OCI-LY3 (cell line): ENCODE measurements at regions not wholly inside any gene's neighbourhood (a gene's known extent, or its start where the extent isn't known, plus 50 kb on each side); places are given as distances from the start of the nearest gene placed in this dataset.

Source experiments
- H2AFZ ChIP-seq: fragments of 200-600, 300-600 bp; shearing (Covaris generic); 2 replicates; pipeline ENCODE4 v1.6.0; 2014; ENCODE audit warnings: antibody characterized with exemption, low read depth, low read length
- H3K27ac ChIP-seq: fragments of 200-600, 300-600 bp; sonication (generic); 2 replicates; pipeline ENCODE4 v1.5.1; 2014; ENCODE audit warnings: mild to moderate bottlenecking, low read length, moderate library complexity, mixed read lengths
- H3K27me3 ChIP-seq: fragments of 200-600, 300-600 bp; sonication (generic); 2 replicates; pipeline ENCODE4 v1.6.1; 2014; ENCODE audit warnings: low read depth, low read length, mixed read lengths
- H3K36me3 ChIP-seq: fragments of 200-600, 300-600 bp; sonication (generic); replicated peaks from 2 replicates; pipeline ENCODE3; 2014; ENCODE audit warnings: low read depth, low read length, mixed read lengths
- H3K4me1 ChIP-seq: fragments of 300-600, 200-600 bp; sonication (generic); 2 replicates; pipeline ENCODE4 v1.6.1; 2014; ENCODE audit warnings: low read length, mixed read lengths
- H3K4me2 ChIP-seq: fragments of 200-600, 300-600 bp; sonication (generic); 2 replicates; pipeline ENCODE4 v1.6.1; 2014; ENCODE audit warnings: low read length, mixed read lengths
- H3K4me3 ChIP-seq: fragments of 300-600, 200-600 bp; sonication (generic); 2 replicates; pipeline ENCODE4 v1.5.1; 2014; ENCODE audit warnings: antibody characterized with exemption, mild to moderate bottlenecking, low read length, moderate library complexity
- H3K79me2 ChIP-seq: fragments of 300-600, 200-600 bp; shearing (Covaris generic); 2 replicates; pipeline ENCODE4 v1.6.1; 2014; ENCODE audit warnings: mild to moderate bottlenecking, low read length, mixed read lengths
- H3K9ac ChIP-seq: fragments of 300-600, 200-600 bp; shearing (Covaris generic); 2 replicates; pipeline ENCODE4 v1.6.0; 2014; ENCODE audit warnings: mild to moderate bottlenecking, low read length, moderate library complexity
- H3K9me3 ChIP-seq: fragments of 200-600, 300-600 bp; shearing (Covaris generic); 2 replicates; pipeline ENCODE4 v1.6.1; 2014; ENCODE audit warnings: low read length, mixed read lengths; ENCODE audit not compliant: insufficient read depth
- H4K20me1 ChIP-seq: fragments of 200-600, 300-600 bp; sonication (generic); 2 replicates; pipeline ENCODE4 v1.6.1; 2016; ENCODE audit warnings: low read length, mixed read lengths; ENCODE audit not compliant: insufficient read depth
- EZH2phosphoT487 ChIP-seq: fragments of 200-600 bp; shearing (Covaris generic); IDR thresholded peaks from 2 replicates; pipeline ENCODE4 v1.6.1; 2018; ENCODE audit warnings: antibody characterized with exemption, mixed run types, low read depth
- TF ChIP-seq, protein P1 (sequence below): fragments of 200-600, 300-600 bp; sonication (generic); IDR thresholded peaks from 2 replicates; pipeline ENCODE4 v1.5.1; 2014; ENCODE audit warnings: antibody characterized with exemption, low read length, low read depth

DNA sequence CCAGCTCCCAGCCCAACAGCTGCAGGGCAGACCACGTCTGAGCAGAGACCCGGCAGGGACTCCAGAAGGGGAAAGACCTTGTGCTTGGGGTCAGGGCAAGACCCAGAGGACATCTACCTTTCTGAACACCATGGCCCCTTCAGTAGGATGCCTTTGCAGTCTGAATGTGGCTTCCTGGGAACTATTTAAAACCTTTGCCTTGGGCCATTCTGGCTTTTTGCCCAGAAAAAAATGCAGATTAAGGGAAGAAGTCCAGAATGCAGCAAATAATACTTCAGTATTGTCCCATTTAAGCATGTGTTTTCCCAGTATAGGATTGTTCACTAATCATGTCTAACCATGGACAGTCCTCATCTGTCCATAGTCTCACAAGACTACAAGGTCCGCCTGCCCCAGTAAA lies 67.5 kb upstream of the ERCC6L2 start:
- peak overlapping the region; percentile 28 for H3K4me3 ChIP-seq
- no peak overlapping the region for H3K9ac ChIP-seq
- H3K4me2 ChIP-seq = peak overlapping the region; percentile 65

DNA sequence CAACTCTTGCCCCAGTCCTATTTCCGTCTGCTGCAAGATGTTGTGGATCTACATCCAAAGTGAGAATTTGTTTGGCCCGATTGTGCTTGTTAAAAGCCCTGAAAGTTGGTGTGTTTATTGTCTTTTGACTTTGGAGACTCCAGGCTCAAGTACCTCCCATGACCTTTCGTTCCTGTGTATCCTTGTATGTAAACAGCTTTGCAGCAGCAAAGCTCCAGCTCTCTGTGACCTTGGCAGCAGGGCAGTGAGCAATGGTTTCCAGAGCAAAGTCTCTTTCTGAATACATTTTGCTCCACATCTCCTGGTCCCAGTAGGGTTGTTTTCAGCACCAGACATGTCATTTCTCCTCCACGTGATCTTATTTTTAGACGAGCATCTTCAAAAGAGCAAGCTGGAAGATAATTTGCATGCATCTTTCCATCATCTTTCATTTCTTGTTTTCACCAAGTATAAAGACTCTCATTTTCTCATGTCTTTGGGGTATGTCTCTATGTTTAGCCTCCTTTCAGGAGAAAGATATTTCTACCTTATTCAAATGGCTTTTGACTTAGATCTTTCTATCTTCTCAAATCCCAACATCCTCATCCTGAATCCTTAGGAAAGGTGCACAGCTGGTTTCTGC lies 68.1 kb upstream of the ERCC6L2 start:
- Histone ChIP-seq H4K20me1 (no peaks in the 10 kb centered on the region), H3K4me2 (peak overlapping the region; percentile 65), H3K27ac (peak overlapping the region; percentile 46)

More for the DNA sequence above, 67.5 kb upstream of the ERCC6L2 start:
- Histone ChIP-seq H2AFZ (no peak overlapping the region; the same call in 1 of the 2 replicates), H3K36me3 (no peaks in the 10 kb centered on the region), H3K27me3 (no peaks in the 10 kb centered on the region), H3K27ac (peak overlapping the region; percentile 46), H4K20me1 (no peaks in the 10 kb centered on the region), H3K9me3 (no peaks in the 10 kb centered on the region), H3K79me2 (no peaks in the 10 kb centered on the region), H3K4me1 (peaks cover 43% of the 10 kb centered on the region)
- TF ChIP-seq EZH2phosphoT487 = no peak
- TF ChIP-seq, protein P1, sequence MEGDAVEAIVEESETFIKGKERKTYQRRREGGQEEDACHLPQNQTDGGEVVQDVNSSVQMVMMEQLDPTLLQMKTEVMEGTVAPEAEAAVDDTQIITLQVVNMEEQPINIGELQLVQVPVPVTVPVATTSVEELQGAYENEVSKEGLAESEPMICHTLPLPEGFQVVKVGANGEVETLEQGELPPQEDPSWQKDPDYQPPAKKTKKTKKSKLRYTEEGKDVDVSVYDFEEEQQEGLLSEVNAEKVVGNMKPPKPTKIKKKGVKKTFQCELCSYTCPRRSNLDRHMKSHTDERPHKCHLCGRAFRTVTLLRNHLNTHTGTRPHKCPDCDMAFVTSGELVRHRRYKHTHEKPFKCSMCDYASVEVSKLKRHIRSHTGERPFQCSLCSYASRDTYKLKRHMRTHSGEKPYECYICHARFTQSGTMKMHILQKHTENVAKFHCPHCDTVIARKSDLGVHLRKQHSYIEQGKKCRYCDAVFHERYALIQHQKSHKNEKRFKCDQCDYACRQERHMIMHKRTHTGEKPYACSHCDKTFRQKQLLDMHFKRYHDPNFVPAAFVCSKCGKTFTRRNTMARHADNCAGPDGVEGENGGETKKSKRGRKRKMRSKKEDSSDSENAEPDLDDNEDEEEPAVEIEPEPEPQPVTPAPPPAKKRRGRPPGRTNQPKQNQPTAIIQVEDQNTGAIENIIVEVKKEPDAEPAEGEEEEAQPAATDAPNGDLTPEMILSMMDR = no peak

DNA sequence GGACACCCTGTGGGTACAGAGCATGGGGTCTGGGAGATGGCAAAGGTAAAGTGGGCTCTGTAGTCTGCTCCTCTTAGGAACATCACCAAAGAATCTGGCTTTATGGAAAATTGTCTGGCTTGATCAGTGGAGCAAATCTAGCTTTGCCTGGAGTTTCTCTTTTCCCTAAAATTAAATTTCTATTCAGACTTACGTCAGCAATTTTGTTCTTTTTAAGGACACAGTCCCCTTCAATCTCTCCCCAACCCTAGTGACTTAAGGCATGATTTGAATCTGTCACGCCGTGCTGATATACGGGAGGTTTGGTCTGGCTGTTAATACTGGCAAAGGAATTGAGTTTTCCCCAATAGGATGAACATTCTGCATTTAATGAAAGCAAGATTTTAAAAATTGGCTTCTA lies 72.3 kb upstream of the ERCC6L2 start:
- no peak overlapping the region for H2AFZ ChIP-seq
- no peaks in the 10 kb centered on the region for H3K79me2 ChIP-seq
- H3K4me3 ChIP-seq = no peak overlapping the region
- H3K4me2 ChIP-seq = no peak overlapping the region
- no peaks in the 10 kb centered on the region for H3K27me3 ChIP-seq
- H3K27ac ChIP-seq = no peak overlapping the region
- H3K9me3 ChIP-seq = no peaks in the 10 kb centered on the region
- H3K9ac ChIP-seq = no peak overlapping the region
- H3K36me3 ChIP-seq = no peaks in the 10 kb centered on the region
- no peaks in the 10 kb centered on the region for H4K20me1 ChIP-seq
- TF ChIP-seq EZH2phosphoT487 = no peak
- TF ChIP-seq, protein P1 = no peak
- peaks cover 21% of the 10 kb centered on the region for H3K4me1 ChIP-seq

More for the DNA sequence above, 68.1 kb upstream of the ERCC6L2 start:
- TF ChIP-seq, protein P1 = no peak
- no peak for TF ChIP-seq EZH2phosphoT487
- Histone ChIP-seq H3K9ac (no peak overlapping the region), H2AFZ (peak overlapping the region; percentile 40; the same call in 1 of the 2 replicates), H3K9me3 (no peaks in the 10 kb centered on the region), H3K4me1 (peaks cover 43% of the 10 kb centered on the region), H3K79me2 (no peaks in the 10 kb centered on the region), H3K36me3 (no peaks in the 10 kb centered on the region), H3K4me3 (peak overlapping the region; percentile 28), H3K27me3 (no peaks in the 10 kb centered on the region)

DNA sequence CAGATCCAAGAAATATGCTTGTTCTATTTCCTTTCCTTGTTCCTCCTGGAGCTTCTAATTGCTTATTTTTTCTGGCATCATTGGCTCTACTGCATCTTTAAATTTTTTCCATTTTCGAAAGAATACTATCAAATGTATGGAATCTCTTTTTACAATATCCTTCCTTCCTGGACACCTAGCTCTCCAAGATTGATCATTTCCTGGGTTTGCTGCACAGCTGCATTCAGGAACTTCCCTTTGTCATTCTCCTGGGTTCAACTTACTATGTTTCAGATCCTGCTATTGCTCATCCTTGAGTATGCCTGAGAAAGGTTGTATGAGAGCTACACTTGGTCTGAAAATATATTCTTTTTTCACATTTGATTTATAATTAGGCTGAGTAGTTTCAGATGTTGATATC lies 73.7 kb upstream of the ERCC6L2 start:
- no peak overlapping the region for H3K27ac ChIP-seq
- no peak for TF ChIP-seq EZH2phosphoT487
- TF ChIP-seq, protein P1 = no peak
- H3K36me3 ChIP-seq = no peaks in the 10 kb centered on the region
- H3K79me2 ChIP-seq = no peaks in the 10 kb centered on the region
- H3K4me1 ChIP-seq = peaks cover 7% of the 10 kb centered on the region
- H3K4me2 ChIP-seq = no peak overlapping the region
- H3K27me3 ChIP-seq = no peaks in the 10 kb centered on the region
- no peak overlapping the region for H3K4me3 ChIP-seq
- H3K9ac ChIP-seq = no peak overlapping the region
- H2AFZ ChIP-seq = no peak overlapping the region
- no peaks in the 10 kb centered on the region for H3K9me3 ChIP-seq
- no peaks in the 10 kb centered on the region for H4K20me1 ChIP-seq
